ENCODE measurements at regions not wholly inside any gene's neighbourhood (a gene's known extent, or its start where the extent isn't known, plus 50 kb on each side); places are given as distances from the start of the nearest gene placed in this dataset.

DNA sequence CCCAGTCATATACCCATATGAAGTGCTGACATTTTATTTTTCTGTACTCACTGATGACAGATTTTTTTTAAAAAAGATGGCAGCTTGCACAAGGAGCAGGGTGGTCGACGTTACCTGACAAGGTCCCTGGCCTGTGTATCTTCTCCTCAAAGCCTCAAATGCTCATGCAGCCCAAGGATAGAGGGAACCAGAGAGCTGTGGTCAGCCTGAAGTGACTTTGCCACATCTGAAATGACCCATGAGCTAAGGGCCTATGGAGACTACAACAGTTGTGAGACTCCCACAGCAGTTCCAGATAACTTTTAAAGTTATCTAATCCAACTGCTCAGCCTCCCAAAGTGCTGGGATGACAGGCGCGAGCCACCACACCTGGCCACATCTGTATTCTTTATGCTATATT lies 131.1 kb downstream of the GLUL start:
- no peaks in the 10 kb centered on the region for H3K27me3 ChIP-seq (replicated peaks; ENCODE audit: insufficient read depth)
- ATAC-seq (ENCODE audit: insufficient number of reproducible peaks, low FRiP score, low read depth) (no peak), DNase-seq (ENCODE audit: low spot score) (no peak)
- H3K9me3 ChIP-seq, result no peaks in the 10 kb centered on the region
- no peaks in the 10 kb centered on the region for H3K4me1 ChIP-seq (ENCODE audit: control insufficient read depth in 1 of 2, low read depth in 2 of 2)
- TF ChIP-seq, protein P1, sequence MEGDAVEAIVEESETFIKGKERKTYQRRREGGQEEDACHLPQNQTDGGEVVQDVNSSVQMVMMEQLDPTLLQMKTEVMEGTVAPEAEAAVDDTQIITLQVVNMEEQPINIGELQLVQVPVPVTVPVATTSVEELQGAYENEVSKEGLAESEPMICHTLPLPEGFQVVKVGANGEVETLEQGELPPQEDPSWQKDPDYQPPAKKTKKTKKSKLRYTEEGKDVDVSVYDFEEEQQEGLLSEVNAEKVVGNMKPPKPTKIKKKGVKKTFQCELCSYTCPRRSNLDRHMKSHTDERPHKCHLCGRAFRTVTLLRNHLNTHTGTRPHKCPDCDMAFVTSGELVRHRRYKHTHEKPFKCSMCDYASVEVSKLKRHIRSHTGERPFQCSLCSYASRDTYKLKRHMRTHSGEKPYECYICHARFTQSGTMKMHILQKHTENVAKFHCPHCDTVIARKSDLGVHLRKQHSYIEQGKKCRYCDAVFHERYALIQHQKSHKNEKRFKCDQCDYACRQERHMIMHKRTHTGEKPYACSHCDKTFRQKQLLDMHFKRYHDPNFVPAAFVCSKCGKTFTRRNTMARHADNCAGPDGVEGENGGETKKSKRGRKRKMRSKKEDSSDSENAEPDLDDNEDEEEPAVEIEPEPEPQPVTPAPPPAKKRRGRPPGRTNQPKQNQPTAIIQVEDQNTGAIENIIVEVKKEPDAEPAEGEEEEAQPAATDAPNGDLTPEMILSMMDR (IDR thresholded peaks at IDR 0.05), result no peak
- no peaks in the 10 kb centered on the region for H3K36me3 ChIP-seq
- H3K27ac ChIP-seq, result no peak overlapping the region
- H3K4me3 ChIP-seq, result no peak overlapping the region

DNA sequence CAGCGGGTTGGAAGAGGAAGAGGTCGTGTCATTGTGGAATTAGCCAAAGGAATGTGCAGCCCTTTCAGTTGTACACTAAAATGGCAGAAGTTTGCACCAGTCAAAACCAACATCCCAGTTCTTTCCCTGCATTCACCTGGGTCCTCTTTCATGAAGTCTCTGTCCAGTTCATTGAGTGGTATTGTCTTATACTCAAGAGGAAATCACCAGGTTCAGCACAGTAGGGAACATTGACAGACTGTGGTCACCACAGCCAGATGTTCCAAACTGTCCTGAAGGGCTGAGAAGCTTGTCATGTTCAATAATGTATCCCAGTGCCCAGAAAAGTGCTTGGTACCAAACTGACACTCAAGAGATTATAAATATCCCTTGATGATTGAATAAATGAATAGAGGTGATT lies 131.6 kb downstream of the GLUL start:
- DNase-seq (ENCODE audit: low spot score), result no peak
- Histone ChIP-seq H3K4me1 (ENCODE audit: control insufficient read depth in 1 of 2, low read depth in 2 of 2) (no peaks in the 10 kb centered on the region), H3K27ac (no peak overlapping the region), H3K27me3 (replicated peaks; ENCODE audit: insufficient read depth) (no peaks in the 10 kb centered on the region), H3K36me3 (no peaks in the 10 kb centered on the region), H3K9me3 (no peaks in the 10 kb centered on the region), H3K4me3 (no peak overlapping the region)
- TF ChIP-seq, protein P1 (IDR thresholded peaks at IDR 0.05), result no peak
- ATAC-seq (ENCODE audit: insufficient number of reproducible peaks, low FRiP score, low read depth), result no peak

DNA sequence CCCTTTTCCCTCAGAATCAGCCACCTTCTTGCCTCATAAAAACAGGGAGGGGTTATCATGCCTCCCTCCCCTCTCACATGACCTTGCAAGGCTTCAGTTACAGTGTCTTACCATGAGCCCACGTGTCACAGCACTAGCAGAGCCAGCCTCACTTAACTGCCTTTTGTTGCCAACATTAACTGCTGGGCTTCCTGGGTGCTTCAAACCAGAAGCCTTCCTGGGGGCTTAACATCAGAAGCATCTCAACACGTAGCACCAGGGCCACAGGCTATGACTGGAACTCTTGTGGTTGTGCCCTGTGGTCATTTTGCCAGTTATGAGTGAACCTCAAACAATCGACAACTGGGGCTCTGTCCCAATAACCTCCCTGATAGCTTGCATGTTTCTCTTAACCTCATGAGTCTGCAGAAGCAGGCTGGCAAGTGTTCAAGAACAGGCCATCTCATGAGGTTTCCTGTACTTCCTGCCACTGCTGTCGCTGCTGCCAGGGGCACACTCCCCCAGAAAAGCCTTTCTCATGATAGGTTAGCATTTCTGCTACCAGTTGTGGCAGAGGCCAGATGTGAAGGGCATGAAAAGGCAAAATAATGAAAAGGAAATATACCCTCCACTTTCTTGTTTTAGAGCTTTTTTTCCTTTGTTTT lies 132.2 kb downstream of the GLUL start:
- no peak overlapping the region for H3K27ac ChIP-seq
- no peaks in the 10 kb centered on the region for H3K36me3 ChIP-seq

DNA sequence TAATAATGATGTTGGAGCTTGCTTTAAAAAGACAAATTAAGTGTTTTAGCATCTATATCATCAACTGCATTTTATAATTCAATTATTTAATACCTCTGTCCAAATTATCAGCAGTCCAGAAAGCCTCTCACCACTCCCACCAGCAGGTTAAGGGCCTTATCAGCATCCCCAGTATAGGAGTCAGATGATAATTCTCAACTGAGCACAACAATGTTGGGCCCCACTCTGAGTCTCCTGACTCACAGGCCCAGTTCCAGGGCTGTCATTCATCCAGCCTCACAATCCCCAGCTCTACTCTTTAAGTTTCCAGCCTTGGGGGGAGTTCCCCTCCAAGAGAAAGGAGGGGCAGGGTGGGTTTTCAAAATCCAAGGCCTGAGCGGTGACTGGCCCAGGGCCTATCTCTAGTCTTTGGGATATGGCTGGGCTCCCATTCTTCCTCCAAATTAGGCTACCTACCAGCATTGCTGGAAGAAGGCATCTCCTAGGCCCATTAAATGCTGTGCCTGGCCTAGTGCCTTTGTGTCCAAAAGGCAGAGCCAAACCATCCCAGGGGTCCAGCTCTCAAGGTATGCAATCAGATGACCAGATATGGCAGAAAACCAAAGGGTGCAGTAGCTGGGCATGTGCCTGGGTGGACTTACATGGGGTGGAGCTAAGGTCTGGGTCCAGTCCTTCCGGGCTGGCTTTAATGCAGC lies 134.1 kb downstream of the GLUL start:
- Histone ChIP-seq H3K4me1 (ENCODE audit: control insufficient read depth in 1 of 2, low read depth in 2 of 2) (no peaks in the 10 kb centered on the region), H3K36me3 (no peaks in the 10 kb centered on the region), H3K27me3 (replicated peaks; ENCODE audit: insufficient read depth) (no peaks in the 10 kb centered on the region), H3K27ac (no peak overlapping the region), H3K9me3 (no peaks in the 10 kb centered on the region), H3K4me3 (no peak overlapping the region)
- TF ChIP-seq, protein P1 (IDR thresholded peaks at IDR 0.05), result no peak
- ATAC-seq (ENCODE audit: insufficient number of reproducible peaks, low FRiP score, low read depth), result no peak
- DNase-seq (ENCODE audit: low spot score), result no peak

More for the DNA sequence above, 132.2 kb downstream of the GLUL start:
- TF ChIP-seq, protein P1 (IDR thresholded peaks at IDR 0.05), result no peak
- no peaks in the 10 kb centered on the region for H3K9me3 ChIP-seq
- no peak overlapping the region for H3K4me3 ChIP-seq
- H3K4me1 ChIP-seq (ENCODE audit: control insufficient read depth in 1 of 2, low read depth in 2 of 2), result no peaks in the 10 kb centered on the region
- H3K27me3 ChIP-seq (replicated peaks; ENCODE audit: insufficient read depth), result no peaks in the 10 kb centered on the region
- ATAC-seq (ENCODE audit: insufficient number of reproducible peaks, low FRiP score, low read depth) (no peak), DNase-seq (ENCODE audit: low spot score) (no peak)

DNA sequence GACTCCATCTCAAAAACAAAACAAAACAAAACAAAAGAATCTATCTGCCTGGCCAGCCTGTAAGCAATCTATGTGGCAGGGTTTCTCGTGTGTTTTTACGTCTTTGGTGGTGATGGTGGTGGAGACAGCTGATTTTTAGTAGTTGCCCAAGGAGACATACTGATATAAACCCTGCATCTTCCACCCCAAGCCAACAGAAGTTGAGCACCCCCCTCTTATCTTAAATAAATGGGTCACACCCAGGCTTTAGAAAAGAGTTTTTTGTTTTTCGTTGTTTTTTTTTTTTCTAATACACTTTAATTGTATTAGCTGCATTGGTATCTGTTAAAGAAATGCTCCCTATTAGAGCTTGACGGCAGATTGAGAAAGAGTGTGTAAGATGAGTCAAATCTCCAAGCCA lies 134.7 kb downstream of the GLUL start:
- Histone ChIP-seq H3K27ac (no peak overlapping the region), H3K27me3 (replicated peaks; ENCODE audit: insufficient read depth) (no peaks in the 10 kb centered on the region), H3K9me3 (no peaks in the 10 kb centered on the region), H3K4me1 (ENCODE audit: control insufficient read depth in 1 of 2, low read depth in 2 of 2) (no peaks in the 10 kb centered on the region), H3K4me3 (no peak overlapping the region), H3K36me3 (no peaks in the 10 kb centered on the region)
- TF ChIP-seq, protein P1 (IDR thresholded peaks at IDR 0.05), result no peak
- DNase-seq (ENCODE audit: low spot score), result no peak
- no peak for ATAC-seq (ENCODE audit: insufficient number of reproducible peaks, low FRiP score, low read depth)
